Smooth muscle cell (in vitro differentiated cells): ENCODE measurements at regions not wholly inside any gene's neighbourhood (a gene's known extent, or its start where the extent isn't known, plus 50 kb on each side); places are given as distances from the start of the nearest gene placed in this dataset.

Experiments
- DNase-seq: peaks from one replicate; lab custom pipeline; 2025; ENCODE audit not compliant: unreplicated experiment; lab: John Stamatoyannopoulos, UW
- H2AFZ ChIP-seq: fragments of 200-600 bp; sonication (generic); 2 replicates; pipeline ENCODE4 v1.6.0; 2016; ENCODE audit warnings: antibody characterized with exemption, low read depth, mild to moderate bottlenecking
- H3F3A ChIP-seq: fragments of 200-600 bp; sonication (generic); 2 replicates; pipeline ENCODE4 v1.6.0; 2017; ENCODE audit warnings: antibody characterized with exemption, low read depth
- H3K27ac ChIP-seq: fragments of 200-600 bp; sonication (generic); 2 replicates; pipeline ENCODE4 v1.5.1; 2016; ENCODE audit warnings: low read depth, mild to moderate bottlenecking
- H3K27me3 ChIP-seq: fragments of 200-600 bp; sonication (generic); 2 replicates; pipeline ENCODE4 v1.6.1; 2016; ENCODE audit warnings: low read depth, mild to moderate bottlenecking
- H3K36me3 ChIP-seq: fragments of 200-600 bp; sonication (generic); 2 replicates; pipeline ENCODE4 v1.5.1; 2016; ENCODE audit warnings: low read depth
- H3K4me1 ChIP-seq: fragments of 200-600 bp; sonication (generic); 2 replicates; pipeline ENCODE4 v1.5.1; 2016; ENCODE audit warnings: low read depth
- H3K4me2 ChIP-seq: fragments of 200-600 bp; sonication (generic); 2 replicates; pipeline ENCODE4 v1.6.0; 2016; ENCODE audit warnings: mild to moderate bottlenecking
- H3K4me3 ChIP-seq: fragments of 200-600 bp; sonication (generic); 2 replicates; pipeline ENCODE4 v1.5.1; 2016; ENCODE audit warnings: mild to moderate bottlenecking
- H3K79me2 ChIP-seq: fragments of 200-600 bp; sonication (generic); 2 replicates; pipeline ENCODE4 v1.6.0; 2016; ENCODE audit warnings: low read depth, mild to moderate bottlenecking
- H3K9ac ChIP-seq: fragments of 200-600 bp; sonication (generic); 2 replicates; pipeline ENCODE4 v1.6.0; 2016; ENCODE audit warnings: low read depth
- H3K9me3 ChIP-seq: fragments of 200-600 bp; sonication (generic); replicated peaks from 2 replicates; pipeline ENCODE4 v1.5.1; 2016; ENCODE audit warnings: low read depth
- H4K20me1 ChIP-seq: fragments of 200-600 bp; sonication (generic); 2 replicates; pipeline ENCODE4 v1.6.0; 2016; ENCODE audit warnings: low read depth
- WGBS: methylation state at CpG from one replicate; pipeline ENCODE4 v1.1.7; 2016; ENCODE audit warnings: low lambda C conversion rate; 5-methylcytosine and 5-hydroxymethylcytosine counted together
- TF ChIP-seq, protein P1 (sequence below): fragments of 200-600 bp; sonication (generic); IDR thresholded peaks from 2 replicates; pipeline ENCODE4 v1.5.1; 2017; ENCODE audit warnings: borderline replicate concordance, mild to moderate bottlenecking, antibody characterized with exemption; ENCODE audit not compliant: insufficient read depth, poor library complexity, severe bottlenecking

GRCh38 chr10:2918489-2918888, 148.9 kb upstream of the PFKP start:
- Histone ChIP-seq H3F3A (no peaks in the 10 kb centered on the region), H3K4me1 (peaks cover 6% of the 10 kb centered on the region), H3K27me3 (no peaks in the 10 kb centered on the region), H3K9ac (no peak overlapping the region), H2AFZ (no peak overlapping the region), H3K4me2 (no peak overlapping the region), H3K9me3 (no peaks in the 10 kb centered on the region), H3K79me2 (no peaks in the 10 kb centered on the region), H3K27ac (no peak overlapping the region), H3K4me3 (no peak overlapping the region), H4K20me1 (no peaks in the 10 kb centered on the region), H3K36me3 (no peaks in the 10 kb centered on the region)
- no peak for DNase-seq
- TF ChIP-seq, protein P1, sequence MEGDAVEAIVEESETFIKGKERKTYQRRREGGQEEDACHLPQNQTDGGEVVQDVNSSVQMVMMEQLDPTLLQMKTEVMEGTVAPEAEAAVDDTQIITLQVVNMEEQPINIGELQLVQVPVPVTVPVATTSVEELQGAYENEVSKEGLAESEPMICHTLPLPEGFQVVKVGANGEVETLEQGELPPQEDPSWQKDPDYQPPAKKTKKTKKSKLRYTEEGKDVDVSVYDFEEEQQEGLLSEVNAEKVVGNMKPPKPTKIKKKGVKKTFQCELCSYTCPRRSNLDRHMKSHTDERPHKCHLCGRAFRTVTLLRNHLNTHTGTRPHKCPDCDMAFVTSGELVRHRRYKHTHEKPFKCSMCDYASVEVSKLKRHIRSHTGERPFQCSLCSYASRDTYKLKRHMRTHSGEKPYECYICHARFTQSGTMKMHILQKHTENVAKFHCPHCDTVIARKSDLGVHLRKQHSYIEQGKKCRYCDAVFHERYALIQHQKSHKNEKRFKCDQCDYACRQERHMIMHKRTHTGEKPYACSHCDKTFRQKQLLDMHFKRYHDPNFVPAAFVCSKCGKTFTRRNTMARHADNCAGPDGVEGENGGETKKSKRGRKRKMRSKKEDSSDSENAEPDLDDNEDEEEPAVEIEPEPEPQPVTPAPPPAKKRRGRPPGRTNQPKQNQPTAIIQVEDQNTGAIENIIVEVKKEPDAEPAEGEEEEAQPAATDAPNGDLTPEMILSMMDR = no peak
- 81% methylated on average over 1 of the region's 1 CpG for WGBS

DNA sequence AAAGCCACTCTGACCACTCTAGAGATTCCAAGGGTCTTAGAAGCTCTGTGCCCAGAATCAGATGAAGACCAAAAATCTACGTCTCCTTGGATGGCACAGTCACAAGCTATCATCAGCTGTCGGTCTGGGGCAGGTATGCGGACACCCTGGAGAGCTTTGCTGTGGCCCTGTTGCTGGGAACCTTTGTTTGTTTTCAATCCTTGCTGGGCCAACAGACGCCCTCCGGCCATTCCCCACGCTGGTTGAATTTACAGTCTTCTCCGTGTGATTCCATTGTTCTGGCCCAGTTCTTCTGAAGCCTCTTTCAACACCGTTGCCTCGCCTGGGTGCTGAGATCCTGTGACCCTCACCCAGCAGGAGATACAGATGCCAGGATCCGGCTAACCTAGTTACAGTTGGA, 149.4 kb upstream of the PFKP start:
- no peaks in the 10 kb centered on the region for H4K20me1 ChIP-seq
- no peaks in the 10 kb centered on the region for H3K9me3 ChIP-seq
- H3F3A ChIP-seq = no peaks in the 10 kb centered on the region
- H3K36me3 ChIP-seq = no peaks in the 10 kb centered on the region
- no peak overlapping the region for H2AFZ ChIP-seq
- no peaks in the 10 kb centered on the region for H3K27me3 ChIP-seq
- H3K9ac ChIP-seq = no peak overlapping the region
- DNase-seq = no peak
- H3K27ac ChIP-seq = no peak overlapping the region
- no peaks in the 10 kb centered on the region for H3K79me2 ChIP-seq
- TF ChIP-seq, protein P1 = no peak
- 80% methylated on average over 10 of the region's 10 CpGs for WGBS
- no peak overlapping the region for H3K4me2 ChIP-seq
- H3K4me1 ChIP-seq = peaks cover 6% of the 10 kb centered on the region
- H3K4me3 ChIP-seq = no peak overlapping the region

DNA sequence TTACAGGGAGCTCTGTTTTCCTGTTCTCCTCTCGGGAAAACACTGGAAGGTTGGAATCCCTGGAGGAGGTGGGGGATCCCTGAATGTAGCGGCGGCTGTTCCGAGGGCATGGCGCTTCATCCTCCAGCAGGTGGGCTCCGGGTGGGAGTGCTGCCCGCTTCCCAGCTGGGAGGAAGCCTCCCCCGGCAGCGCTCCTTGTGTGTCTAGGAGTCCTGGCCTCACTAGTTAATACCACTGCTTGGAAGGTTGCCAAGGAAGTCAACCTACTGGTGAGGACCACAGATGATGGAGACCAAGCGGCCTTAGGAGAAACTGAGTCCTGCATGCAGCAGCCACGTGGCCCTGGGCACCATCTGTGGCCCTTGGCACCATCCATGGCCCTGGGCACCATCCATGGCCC, 151.9 kb upstream of the PFKP start:
- Histone ChIP-seq H3K4me1 (peaks cover 6% of the 10 kb centered on the region), H3F3A (no peaks in the 10 kb centered on the region), H3K4me2 (no peak overlapping the region), H4K20me1 (no peaks in the 10 kb centered on the region), H2AFZ (no peak overlapping the region), H3K9me3 (no peaks in the 10 kb centered on the region), H3K79me2 (no peaks in the 10 kb centered on the region), H3K4me3 (no peak overlapping the region), H3K36me3 (no peaks in the 10 kb centered on the region), H3K27me3 (no peaks in the 10 kb centered on the region), H3K9ac (no peak overlapping the region), H3K27ac (no peak overlapping the region)
- whole genome bisulfite sequencing = 94% methylated on average over 11 of the region's 11 CpGs
- TF ChIP-seq, protein P1 = no peak
- DNase-seq = no peak

- no peak for DNase-seq
- no peak overlapping the region for H3K9ac ChIP-seq
- no peak overlapping the region for H3K4me2 ChIP-seq
- no peaks in the 10 kb centered on the region for H3F3A ChIP-seq
- peaks cover 6% of the 10 kb centered on the region for H3K4me1 ChIP-seq
- TF ChIP-seq, protein P1 = no peak
- no peak overlapping the region for H3K27ac ChIP-seq
- no peaks in the 10 kb centered on the region for H3K36me3 ChIP-seq
- no peaks in the 10 kb centered on the region for H3K79me2 ChIP-seq
- H2AFZ ChIP-seq = no peak overlapping the region
- no peaks in the 10 kb centered on the region for H3K27me3 ChIP-seq
- no peaks in the 10 kb centered on the region for H4K20me1 ChIP-seq
- H3K9me3 ChIP-seq = no peaks in the 10 kb centered on the region
- WGBS = 68% methylated on average over 5 of the region's 5 CpGs
- no peak overlapping the region for H3K4me3 ChIP-seq
Observed at GRCh38 chr10:2914741-2915140, 152.6 kb upstream of the PFKP start.
